SK-N-SH (cell line): ENCODE measurements at regions not wholly inside any gene's neighbourhood (a gene's known extent, or its start where the extent isn't known, plus 50 kb on each side); places are given as distances from the start of the nearest gene placed in this dataset.

ENCODE experiments used
- CTCF ChIP-seq: fragments of 200-600 bp; sonication (generic); IDR thresholded peaks from 2 replicates; pipeline ENCODE4 v1.6.1; 2017; ENCODE audit warnings: antibody characterized with exemption, mild to moderate bottlenecking, moderate library complexity
- ELF1 ChIP-seq: IDR thresholded peaks from 2 replicates; pipeline ENCODE4 v1.4.0; 2012
- EZH2phosphoT487 ChIP-seq: fragments of 200-600 bp; sonication (generic); IDR thresholded peaks from 2 replicates; pipeline ENCODE4 v1.6.1; 2017; ENCODE audit warnings: low read depth, mixed run types, mild to moderate bottlenecking, antibody characterized with exemption, moderate library complexity, borderline replicate concordance
- JUND ChIP-seq: IDR thresholded peaks from 2 replicates; pipeline ENCODE4 v1.4.0; 2012
- MAX ChIP-seq: IDR thresholded peaks from 2 replicates; pipeline ENCODE4 v1.4.0; 2012; ENCODE audit warnings: low read depth
- PBX3 ChIP-seq: IDR thresholded peaks from 2 replicates; pipeline ENCODE4; 2012
- RAD21 ChIP-seq: IDR thresholded peaks from 2 replicates; pipeline ENCODE4 v1.6.1; 2012; ENCODE audit warnings: mild to moderate bottlenecking, low read length
- REST ChIP-seq: IDR thresholded peaks from 2 replicates; pipeline ENCODE4 v1.6.1; 2012; ENCODE audit warnings: mild to moderate bottlenecking, low read depth, low read length, moderate library complexity
- SIN3A ChIP-seq: IDR thresholded peaks from 2 replicates; pipeline ENCODE4 v1.6.1; 2012; ENCODE audit warnings: low read depth, mild to moderate bottlenecking, low read length, moderate library complexity, borderline replicate concordance
- TEAD4 ChIP-seq: IDR thresholded peaks from 2 replicates; pipeline ENCODE4 v1.4.0; 2012; ENCODE audit warnings: mild to moderate bottlenecking, borderline replicate concordance; ENCODE audit not compliant: insufficient read depth
- YY1 ChIP-seq: IDR thresholded peaks from 2 replicates; pipeline ENCODE4 v1.4.0; 2012; ENCODE audit warnings: low read depth, mild to moderate bottlenecking

GRCh38 chr12:91657032-91657431, 474.4 kb upstream of the DCN start:
- TF ChIP-seq JUND (no peak), CTCF (no peak), TEAD4 (no peak), EZH2phosphoT487 (no peak), RAD21 (no peak), YY1 (no peak), PBX3 (no peak), ELF1 (no peak), SIN3A (no peak), REST (no peak), MAX (no peak)
